Fibroblast of lung (primary cell): ENCODE measurements at regions not wholly inside any gene's neighbourhood (a gene's known extent, or its start where the extent isn't known, plus 50 kb on each side); places are given as distances from the start of the nearest gene placed in this dataset.
A peak's percentile ranks its signal among the peaks of the same experiment; 100 is the strongest.

Experiments
- DNase-seq, 2 donors: peaks; one replicate each; pipeline versions ENCODE4 v3.0.0 to v3.0.0-alpha.2; 2010; ENCODE audit warnings: low read depth in 2 of 2
- H2AFZ ChIP-seq: 2 replicates; pipeline ENCODE4 v1.5.1; 2012; ENCODE audit warnings: low read length, control low read depth, inconsistent platforms
- H3K27ac ChIP-seq: 2 replicates; pipeline ENCODE4 v1.5.1; 2011; ENCODE audit warnings: low read length, control low read depth; ENCODE audit not compliant: insufficient read depth
- H3K27me3 ChIP-seq: 2 replicates; pipeline ENCODE4 v1.5.1; 2011; ENCODE audit warnings: mild to moderate bottlenecking, low read length; ENCODE audit not compliant: control insufficient read depth, insufficient read depth
- H3K36me3 ChIP-seq: 2 replicates; pipeline ENCODE4 v1.5.1; 2011; ENCODE audit warnings: low read length; ENCODE audit not compliant: control insufficient read depth, insufficient read depth
- H3K4me1 ChIP-seq: 2 replicates; pipeline ENCODE4 v1.5.1; 2011; ENCODE audit warnings: low read length; ENCODE audit not compliant: control insufficient read depth, insufficient read depth; ENCODE audit errors: extremely low read depth
- H3K4me2 ChIP-seq: 2 replicates; pipeline ENCODE4 v1.5.1; 2011; ENCODE audit warnings: low read length, control low read depth; ENCODE audit not compliant: insufficient read depth; ENCODE audit errors: extremely low read depth
- H3K4me3 ChIP-seq, 4 experiments: fragments of 200-600 bp in 1 of 4; sonication (generic) in 1 of 4; replicated peaks in 1 of 4; 2 replicates each; pipeline ENCODE4 v1.5.1; 2011 to 2016; ENCODE audit warnings: low read length in 4 of 4, low read depth in 3 of 4, mild to moderate bottlenecking in 3 of 4, control low read depth in 2 of 4, inconsistent platforms in 1 of 4, mixed read lengths in 1 of 4; ENCODE audit not compliant: insufficient read depth in 1 of 4; ENCODE audit errors: control extremely low read depth in 1 of 4
- H3K79me2 ChIP-seq: 2 replicates; pipeline ENCODE4 v1.5.1; 2012; ENCODE audit warnings: mild to moderate bottlenecking, low read length, inconsistent platforms; ENCODE audit not compliant: control insufficient read depth, insufficient read depth
- H3K9ac ChIP-seq: 2 replicates; pipeline ENCODE4 v1.5.1; 2011; ENCODE audit warnings: mild to moderate bottlenecking, low read length, control low read depth; ENCODE audit not compliant: insufficient read depth
- H3K9me3 ChIP-seq: 2 replicates; pipeline ENCODE4 v1.5.1; 2012; ENCODE audit warnings: low read depth, low read length; ENCODE audit not compliant: control insufficient read depth, insufficient read depth
- H4K20me1 ChIP-seq: 2 replicates; pipeline ENCODE4 v1.5.1; 2011; ENCODE audit warnings: low read length; ENCODE audit not compliant: control insufficient read depth, insufficient read depth; ENCODE audit errors: extremely low read depth
- CTCF ChIP-seq, 2 donors: IDR thresholded peaks in 1 of 2; conservative IDR thresholded peaks in 1 of 2; 1 replicate in 1 of 2; 2 replicates in 1 of 2; pipeline ENCODE4 v1.5.1; 2011 to 2012; ENCODE audit warnings: low read length in 2 of 2, control low read depth in 1 of 2, inconsistent platforms in 1 of 2, low read depth in 1 of 2, mild to moderate bottlenecking in 1 of 2
- EZH2 ChIP-seq: IDR thresholded peaks from 2 replicates; pipeline ENCODE4 v1.5.1; 2012; ENCODE audit warnings: low read length, control low read depth, mild to moderate bottlenecking; ENCODE audit errors: missing control alignments

DNA sequence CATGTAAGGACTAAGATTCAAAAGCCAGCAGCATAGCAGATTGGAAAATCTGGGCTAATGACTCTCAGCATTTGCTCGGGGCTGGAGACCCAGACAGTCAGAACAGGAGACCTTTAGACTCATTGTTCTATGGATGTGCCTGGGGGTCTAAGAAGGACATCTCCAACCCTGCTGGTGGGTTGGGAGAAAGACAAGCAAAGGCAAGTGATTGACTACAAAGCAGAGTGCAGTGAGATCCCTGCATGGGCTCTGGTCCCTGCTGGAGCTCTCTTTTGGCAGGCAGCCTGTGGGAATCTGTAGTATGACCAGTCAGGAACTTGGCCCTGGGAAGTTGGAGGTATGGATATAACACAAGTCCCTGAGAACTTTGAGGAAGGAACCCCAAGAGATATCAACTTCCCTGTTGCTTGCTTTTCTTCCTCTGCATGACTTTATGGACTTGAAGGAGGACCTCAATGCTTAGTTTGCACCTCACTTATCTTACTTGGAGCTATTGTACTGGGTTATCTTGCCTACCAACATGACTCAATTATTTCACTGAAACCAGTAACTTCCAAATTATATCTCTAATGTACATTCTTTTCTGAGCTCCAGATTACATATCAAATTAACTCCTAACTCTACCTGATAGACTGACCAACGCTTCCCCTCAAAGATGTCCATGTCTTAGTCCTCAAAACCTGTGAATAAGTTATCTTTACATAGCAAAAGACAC is 236.0 kb downstream of the CYRIA start:
- H3K4me1 ChIP-seq, result no peaks in the 10 kb centered on the region
- H3K27me3 ChIP-seq, result no peaks in the 10 kb centered on the region
- no peaks in the 10 kb centered on the region for H3K9me3 ChIP-seq
- H3K79me2 ChIP-seq, result no peaks in the 10 kb centered on the region
- no peaks in the 10 kb centered on the region for H3K36me3 ChIP-seq
- no peak overlapping the region for H3K9ac ChIP-seq
- no peak for DNase-seq
- no peak overlapping the region for H3K27ac ChIP-seq
- H4K20me1 ChIP-seq, result no peaks in the 10 kb centered on the region
- H2AFZ ChIP-seq, result no peak overlapping the region
- H3K4me2 ChIP-seq, result no peak overlapping the region
- TF ChIP-seq CTCF (conservative IDR thresholded peaks at IDR 0.05 in 1 of 2, IDR thresholded peaks at IDR 0.05 in 1 of 2; ENCODE audit: low read depth in 1 of 2, low read length in 2 of 2) (no peak), EZH2 (no peak)
- no peak overlapping the region for H3K4me3 ChIP-seq

GRCh38 chr2:16429002-16429401 is 236.6 kb downstream of the CYRIA start:
- Histone ChIP-seq H2AFZ (no peak overlapping the region), H3K36me3 (no peaks in the 10 kb centered on the region), H4K20me1 (no peaks in the 10 kb centered on the region), H3K27me3 (no peaks in the 10 kb centered on the region), H3K4me2 (no peak overlapping the region), H3K9me3 (no peaks in the 10 kb centered on the region), H3K79me2 (no peaks in the 10 kb centered on the region), H3K4me1 (no peaks in the 10 kb centered on the region), H3K9ac (no peak overlapping the region), H3K27ac (no peak overlapping the region), H3K4me3 (no peak overlapping the region)
- no peak for DNase-seq
- TF ChIP-seq CTCF (conservative IDR thresholded peaks at IDR 0.05 in 1 of 2, IDR thresholded peaks at IDR 0.05 in 1 of 2; ENCODE audit: low read depth in 1 of 2, low read length in 2 of 2) (no peak), EZH2 (no peak)

GRCh38 chr2:16425462-16426336 is 239.9 kb downstream of the CYRIA start:
- Histone ChIP-seq H3K4me1 (no peaks in the 10 kb centered on the region), H3K36me3 (no peaks in the 10 kb centered on the region), H3K9ac (no peak overlapping the region), H4K20me1 (no peaks in the 10 kb centered on the region), H3K4me2 (no peak overlapping the region), H3K79me2 (no peaks in the 10 kb centered on the region), H3K4me3 (no peak overlapping the region), H3K27ac (no peak overlapping the region), H3K27me3 (no peaks in the 10 kb centered on the region), H2AFZ (no peak overlapping the region), H3K9me3 (no peaks in the 10 kb centered on the region)
- TF ChIP-seq CTCF (conservative IDR thresholded peaks at IDR 0.05 in 1 of 2, IDR thresholded peaks at IDR 0.05 in 1 of 2; ENCODE audit: low read depth in 1 of 2, low read length in 2 of 2) (no peak), EZH2 (no peak)
- DNase-seq, result peak in 1 of 2 donors; percentile 0
